GM06990 (cell line): ENCODE measurements at regions not wholly inside any gene's neighbourhood (a gene's known extent, or its start where the extent isn't known, plus 50 kb on each side); places are given as distances from the start of the nearest gene placed in this dataset.
"Not testable (repeated sequence)": the region's sequence is repeated elsewhere in the genome, so short reads cannot be mapped to it uniquely, and the experiment has no call there.

Source experiments
- DNase-seq: peaks from one replicate; pipeline ENCODE4 v3.0.0-alpha.2; 2011; ENCODE audit not compliant: insufficient read length; ENCODE audit errors: extremely low read depth
- H3K27me3 ChIP-seq: replicated peaks from 2 replicates; pipeline ENCODE4 v1.6.0; 2011; ENCODE audit warnings: low read length; ENCODE audit not compliant: control insufficient read depth, insufficient read depth
- H3K36me3 ChIP-seq: 2 replicates; pipeline ENCODE4 v1.5.1; 2011; ENCODE audit warnings: low read length; ENCODE audit not compliant: control insufficient read depth, insufficient read depth
- H3K4me3 ChIP-seq: replicated peaks from 2 replicates; pipeline ENCODE4 v1.5.1; 2011; ENCODE audit warnings: low read depth, mild to moderate bottlenecking, control low read depth, low read length
- TF ChIP-seq, protein P1 (sequence below): IDR thresholded peaks from 2 replicates; pipeline ENCODE4 v1.5.1; 2011; ENCODE audit warnings: low read length, control low read depth, mild to moderate bottlenecking, inconsistent platforms; ENCODE audit not compliant: insufficient read depth, poor library complexity, severe bottlenecking

DNA sequence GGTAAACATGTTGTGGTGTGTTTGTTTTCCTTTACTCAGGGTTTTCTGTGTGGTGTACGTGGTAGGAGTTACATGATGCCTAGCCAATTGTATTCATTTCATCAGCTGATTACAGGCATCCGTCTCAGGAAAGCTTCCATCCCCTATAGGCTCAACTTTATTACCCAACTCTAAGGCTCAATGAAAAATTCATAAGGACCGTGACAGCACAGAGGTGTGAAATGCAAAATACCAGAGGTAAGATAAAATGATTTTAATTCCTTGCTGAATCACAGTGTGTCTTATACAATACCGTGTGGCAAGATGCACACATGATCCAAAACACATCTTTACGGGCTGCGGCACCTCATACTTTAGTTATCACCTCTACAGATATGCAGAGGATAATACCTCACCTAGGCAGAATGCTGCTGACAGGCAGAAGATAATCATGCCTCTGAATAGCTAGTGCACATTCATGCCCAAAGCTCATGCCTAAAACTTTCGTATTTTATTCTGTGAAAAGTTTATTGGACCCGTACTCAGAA is 87.2 kb upstream of the DIO2 start:
- H3K4me3 ChIP-seq = no peak overlapping the region
- no peaks in the 10 kb centered on the region for H3K27me3 ChIP-seq
- H3K36me3 ChIP-seq = no peaks in the 10 kb centered on the region
- TF ChIP-seq, protein P1, sequence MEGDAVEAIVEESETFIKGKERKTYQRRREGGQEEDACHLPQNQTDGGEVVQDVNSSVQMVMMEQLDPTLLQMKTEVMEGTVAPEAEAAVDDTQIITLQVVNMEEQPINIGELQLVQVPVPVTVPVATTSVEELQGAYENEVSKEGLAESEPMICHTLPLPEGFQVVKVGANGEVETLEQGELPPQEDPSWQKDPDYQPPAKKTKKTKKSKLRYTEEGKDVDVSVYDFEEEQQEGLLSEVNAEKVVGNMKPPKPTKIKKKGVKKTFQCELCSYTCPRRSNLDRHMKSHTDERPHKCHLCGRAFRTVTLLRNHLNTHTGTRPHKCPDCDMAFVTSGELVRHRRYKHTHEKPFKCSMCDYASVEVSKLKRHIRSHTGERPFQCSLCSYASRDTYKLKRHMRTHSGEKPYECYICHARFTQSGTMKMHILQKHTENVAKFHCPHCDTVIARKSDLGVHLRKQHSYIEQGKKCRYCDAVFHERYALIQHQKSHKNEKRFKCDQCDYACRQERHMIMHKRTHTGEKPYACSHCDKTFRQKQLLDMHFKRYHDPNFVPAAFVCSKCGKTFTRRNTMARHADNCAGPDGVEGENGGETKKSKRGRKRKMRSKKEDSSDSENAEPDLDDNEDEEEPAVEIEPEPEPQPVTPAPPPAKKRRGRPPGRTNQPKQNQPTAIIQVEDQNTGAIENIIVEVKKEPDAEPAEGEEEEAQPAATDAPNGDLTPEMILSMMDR = no peak
- no peak for DNase-seq

DNA sequence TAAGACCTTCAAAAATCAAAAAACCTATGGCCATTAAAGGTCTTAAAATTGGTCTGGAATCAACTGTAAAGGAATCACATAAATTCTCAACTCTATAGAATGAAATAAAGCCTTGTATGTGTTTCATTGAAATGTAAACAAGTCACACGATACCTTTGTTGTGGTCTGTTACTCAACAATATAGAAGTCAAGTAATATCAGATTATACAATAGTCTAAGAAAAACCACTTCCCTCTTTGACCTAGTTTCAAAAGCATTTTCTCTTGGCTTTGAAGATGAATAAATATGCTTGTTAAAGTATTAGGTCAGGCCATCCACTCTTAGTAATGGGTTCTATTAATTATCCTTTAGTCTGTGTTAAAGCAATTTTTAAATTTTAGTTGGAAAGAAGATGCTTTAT is 79.8 kb upstream of the DIO2 start:
- Histone ChIP-seq H3K36me3 (no peaks in the 10 kb centered on the region), H3K27me3 (no peaks in the 10 kb centered on the region), H3K4me3 (no peak overlapping the region)
- DNase-seq = no peak
- TF ChIP-seq, protein P1 = no peak

DNA sequence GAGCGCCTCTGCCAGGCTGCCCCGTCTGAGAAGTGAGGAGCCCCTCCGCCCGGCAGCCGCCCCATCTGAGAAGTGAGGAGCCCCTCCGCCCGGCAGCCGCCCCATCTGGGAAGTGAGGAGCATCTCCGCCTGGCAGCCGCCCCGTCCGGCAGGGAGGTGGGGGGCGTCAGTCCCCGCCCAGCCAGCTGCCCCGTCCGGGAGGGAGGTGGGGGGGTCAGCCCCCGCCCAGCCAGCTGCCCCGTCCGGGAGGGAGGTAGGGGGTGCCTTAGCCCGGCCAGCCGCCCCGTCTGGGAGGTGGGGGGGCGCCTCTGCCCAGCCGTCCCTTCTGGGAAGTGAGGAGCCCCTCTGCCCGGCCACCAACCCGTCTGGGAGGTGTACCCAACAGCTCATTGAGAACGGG is 75.4 kb upstream of the DIO2 start:
- not testable (repeated sequence) for H3K27me3 ChIP-seq, H3K4me3 ChIP-seq, H3K36me3 ChIP-seq, DNase-seq

DNA sequence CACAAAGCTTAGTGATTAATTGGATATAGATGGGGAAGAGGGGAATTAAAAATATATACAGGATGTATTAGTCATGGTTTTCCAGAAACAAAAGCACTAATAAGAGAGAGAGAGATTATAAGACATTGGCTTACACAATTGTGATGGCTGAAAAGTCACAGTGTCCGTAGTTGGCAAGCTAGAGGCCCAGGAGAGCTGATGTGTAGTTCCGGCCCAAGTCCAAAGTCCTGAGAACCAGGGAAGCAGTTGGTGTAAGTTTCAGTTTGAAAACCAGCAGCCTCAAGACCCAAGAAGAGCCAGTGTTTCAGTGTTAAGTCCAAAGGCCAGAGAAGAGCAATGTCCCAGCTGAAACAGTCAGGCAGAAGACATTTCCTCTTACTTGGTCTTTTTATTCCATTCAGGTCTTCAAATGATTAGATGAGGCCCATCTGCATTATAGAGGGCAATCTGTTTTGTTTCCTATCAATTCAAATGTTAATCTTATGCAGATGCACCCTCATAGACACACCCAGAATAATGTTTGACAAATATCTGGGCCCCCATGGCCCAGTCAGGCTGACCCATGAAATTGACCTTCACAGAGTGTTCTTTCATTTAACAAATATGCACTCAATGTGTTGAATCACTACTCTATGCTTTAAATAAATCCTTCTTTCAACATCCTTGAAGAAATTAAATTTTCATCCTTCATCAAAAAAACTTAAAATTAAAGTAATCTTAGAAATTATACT is 67.2 kb upstream of the DIO2 start:
- Histone ChIP-seq H3K27me3 (no peaks in the 10 kb centered on the region), H3K4me3 (no peak overlapping the region), H3K36me3 (no peaks in the 10 kb centered on the region)
- no peak for DNase-seq
- TF ChIP-seq, protein P1 = no peak

DNA sequence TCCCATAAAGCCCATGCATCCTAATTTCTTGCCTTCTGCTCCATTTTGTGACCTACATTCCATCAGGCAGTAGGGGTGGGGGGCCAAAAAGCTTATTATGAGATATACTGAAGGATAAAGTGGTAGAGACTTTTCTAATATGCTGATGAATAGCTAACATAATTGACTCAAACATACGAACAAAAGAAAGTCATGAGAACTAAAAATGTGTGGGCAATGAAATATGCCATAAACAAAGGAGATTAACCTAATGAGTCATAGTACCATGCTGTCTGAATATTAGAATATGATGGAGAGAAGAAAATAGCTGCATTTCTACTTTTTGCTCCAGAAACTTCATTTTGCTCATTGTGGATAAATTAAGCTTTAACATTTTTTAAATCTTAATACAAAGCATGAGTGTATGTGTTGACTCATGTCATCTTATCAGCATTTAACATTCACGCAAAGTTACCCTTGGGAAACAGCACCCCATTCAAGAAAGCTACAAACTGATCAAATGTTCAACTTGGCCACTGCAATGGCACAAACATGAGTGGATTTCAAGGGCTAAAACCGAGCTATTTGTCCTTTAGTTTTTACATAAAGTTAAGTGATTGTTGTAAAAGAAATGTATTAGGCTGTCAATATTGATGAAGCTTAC is 64.0 kb upstream of the DIO2 start:
- no peak overlapping the region for H3K4me3 ChIP-seq
- no peaks in the 10 kb centered on the region for H3K27me3 ChIP-seq
- no peak for DNase-seq
- no peaks in the 10 kb centered on the region for H3K36me3 ChIP-seq
- TF ChIP-seq, protein P1 = no peak

DNA sequence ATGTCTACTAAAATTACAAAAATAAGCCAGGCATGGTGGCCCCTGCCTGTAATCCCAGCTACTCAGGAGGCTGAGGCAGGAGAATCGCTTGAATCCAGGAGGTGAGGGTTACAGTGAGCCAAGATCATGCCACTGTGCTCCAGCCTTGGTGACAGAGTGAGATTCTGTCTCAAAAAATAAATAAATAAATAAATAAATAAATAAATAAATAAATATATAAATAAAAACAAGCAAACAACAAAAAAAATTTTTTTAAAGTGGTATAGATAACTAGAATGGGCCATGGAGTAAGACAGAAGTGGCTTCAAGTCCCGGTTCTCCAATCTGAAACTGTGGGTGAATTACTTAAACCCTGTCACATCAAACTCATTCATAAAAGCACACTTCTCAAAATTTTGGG is 63.0 kb upstream of the DIO2 start:
- H3K36me3 ChIP-seq, DNase-seq, H3K4me3 ChIP-seq, H3K27me3 ChIP-seq: not testable (repeated sequence)
